B cell (primary cell): ENCODE measurements at regions not wholly inside any gene's neighbourhood (a gene's known extent, or its start where the extent isn't known, plus 50 kb on each side); places are given as distances from the start of the nearest gene placed in this dataset.

ENCODE experiments used
- ATAC-seq: fragments of 200-7000 bp; cut with Tn5 transposase; one replicate; pipeline ENCODE4 v1.10.0; 2021; ENCODE audit warnings: low read depth, mild to moderate bottlenecking, moderate number of reproducible peaks, moderate library complexity
- CTCF ChIA-PET: fragments of 350-600 bp; sonication (Branson Sonifier 250); formaldehyde crosslinking; loops from one replicate; lab custom pipeline; 2021; ENCODE audit warnings: antibody characterized with exemption, inconsistent platforms; lab: Charles Lee
- POLR2A ChIA-PET: fragments of 350-600 bp; sonication (Branson Sonifier 250); formaldehyde crosslinking; loops from one replicate; lab custom pipeline; 2021; ENCODE audit warnings: antibody characterized with exemption; lab: Charles Lee
- DNase-seq: peaks from one replicate; pipeline ENCODE4 v3.0.0; 2013
- H2AFZ ChIP-seq: 2 replicates; pipeline ENCODE4 v1.6.1; 2012; ENCODE audit warnings: mild to moderate bottlenecking, low read depth, low read length; ENCODE audit not compliant: insufficient read depth, poor library complexity, severe bottlenecking
- H3K27ac ChIP-seq, 2 donors: 1 replicate in 1 of 2; 2 replicates in 1 of 2; pipeline ENCODE4 v1.5.1; 2012 to 2013; ENCODE audit warnings: low read length in 2 of 2, mild to moderate bottlenecking in 2 of 2, moderate library complexity in 1 of 2
- H3K27me3 ChIP-seq, 4 experiments: fragments of 200-600 bp in 1 of 4; sonication (generic) in 1 of 4; replicated peaks in 1 of 4; 1 replicate in 2 of 4; 2 replicates in 2 of 4; pipeline versions ENCODE4 v1.6.1 to v1.7.0; 2013 to 2016; ENCODE audit warnings: low read length in 3 of 4, mild to moderate bottlenecking in 2 of 4, mixed read lengths in 1 of 4, moderate library complexity in 1 of 4; ENCODE audit not compliant: insufficient read depth in 4 of 4, control insufficient read depth in 3 of 4; ENCODE audit errors: control extremely low read depth in 1 of 4
- H3K36me3 ChIP-seq, 2 experiments: replicated peaks in 1 of 2; 1 replicate in 1 of 2; 2 replicates in 1 of 2; pipeline versions ENCODE4 v1.6.1 to v1.7.1; 2013; ENCODE audit warnings: low read length in 1 of 2; ENCODE audit not compliant: insufficient read depth in 2 of 2, control insufficient read depth in 1 of 2; ENCODE audit errors: control extremely low read depth in 1 of 2, extremely low read depth in 1 of 2
- H3K4me1 ChIP-seq, 2 donors: fragments of 200-600 bp in 1 of 2; sonication (generic) in 1 of 2; 1 replicate in 1 of 2; 2 replicates in 1 of 2; pipeline versions ENCODE4 v1.5.1 to v1.6.1; 2013 to 2017; ENCODE audit warnings: low read length in 2 of 2; ENCODE audit not compliant: control insufficient read depth in 2 of 2, insufficient read depth in 2 of 2
- H3K4me2 ChIP-seq: replicated peaks from 2 replicates; pipeline ENCODE3; 2012; ENCODE audit warnings: mild to moderate bottlenecking, low read depth, low read length; ENCODE audit not compliant: poor library complexity, severe bottlenecking
- H3K4me3 ChIP-seq, 5 experiments: fragments of 200-600 bp in 1 of 5; sonication (generic) in 1 of 5; 1 replicate in 3 of 5; 2 replicates in 2 of 5; pipeline versions ENCODE4 v1.5.1 to v1.7.0; 2011 to 2016; ENCODE audit warnings: low read length in 4 of 5, mild to moderate bottlenecking in 4 of 5, low read depth in 2 of 5, control low read depth in 1 of 5, moderate library complexity in 1 of 5; ENCODE audit not compliant: insufficient read depth in 1 of 5; ENCODE audit errors: control extremely low read depth in 1 of 5, extremely low read depth in 1 of 5
- H3K79me2 ChIP-seq: fragments of 200-600 bp; sonication (generic); one replicate; pipeline ENCODE4 v1.6.0; 2016; ENCODE audit warnings: low read length; ENCODE audit not compliant: control insufficient read depth, insufficient read depth
- H3K9ac ChIP-seq: fragments of 200-600 bp; sonication (generic); 2 replicates; pipeline ENCODE4 v1.6.1; 2017; ENCODE audit warnings: mild to moderate bottlenecking, low read length, moderate library complexity
- H3K9me3 ChIP-seq, 3 donors: one replicate each; pipeline versions ENCODE4 v1.6.1 to v1.7.1; 2013; ENCODE audit warnings: low read length in 2 of 3; ENCODE audit not compliant: control insufficient read depth in 2 of 3, insufficient read depth in 1 of 3; ENCODE audit errors: control extremely low read depth in 1 of 3
- H4K20me1 ChIP-seq: 2 replicates; pipeline ENCODE4 v1.6.0; 2012; ENCODE audit warnings: mild to moderate bottlenecking, low read length; ENCODE audit not compliant: insufficient read depth, control insufficient read depth, poor library complexity, severe bottlenecking
- H3K27ac Mint-ChIP-seq: one replicate; pipeline ENCODE4 v1.8.0; 2021; ENCODE audit warnings: mixed read lengths
- H3K27me3 Mint-ChIP-seq: one replicate; pipeline ENCODE4 v1.8.0; 2021; ENCODE audit warnings: mixed read lengths
- H3K4me1 Mint-ChIP-seq: one replicate; pipeline ENCODE4 v1.8.0; 2021; ENCODE audit warnings: mixed read lengths
- H3K4me3 Mint-ChIP-seq: one replicate; pipeline ENCODE4 v1.8.0; 2021; ENCODE audit warnings: mixed read lengths
- H3K9me3 Mint-ChIP-seq: one replicate; pipeline ENCODE4 v1.8.0; 2022; ENCODE audit warnings: mixed read lengths; ENCODE audit not compliant: insufficient read depth
- EZH2 ChIP-seq: IDR thresholded peaks from 2 replicates; pipeline ENCODE4 v1.6.1; 2012; ENCODE audit warnings: borderline replicate concordance, low read depth, mild to moderate bottlenecking, moderate library complexity, low read length; ENCODE audit not compliant: insufficient read depth, poor library complexity, severe bottlenecking
- WGBS: methylation state at CpG from one replicate; pipeline ENCODE4 v1.1.5; 2013; ENCODE audit warnings: missing lambda C conversion rate; ENCODE audit not compliant: insufficient coverage; 5-methylcytosine and 5-hydroxymethylcytosine counted together
- intact Hi-C: fragments of 100-400 bp; cut with micrococcal nuclease; formaldehyde crosslinking; loops from one replicate; pipeline ENCODE4 v1.10.0; 2022
- TF ChIP-seq, protein P1 (sequence below): fragments of 200-600 bp; IDR thresholded peaks from one replicate; pipeline ENCODE4 v1.8.0; 2022; ENCODE audit warnings: antibody characterized with exemption, mild to moderate bottlenecking

DNA sequence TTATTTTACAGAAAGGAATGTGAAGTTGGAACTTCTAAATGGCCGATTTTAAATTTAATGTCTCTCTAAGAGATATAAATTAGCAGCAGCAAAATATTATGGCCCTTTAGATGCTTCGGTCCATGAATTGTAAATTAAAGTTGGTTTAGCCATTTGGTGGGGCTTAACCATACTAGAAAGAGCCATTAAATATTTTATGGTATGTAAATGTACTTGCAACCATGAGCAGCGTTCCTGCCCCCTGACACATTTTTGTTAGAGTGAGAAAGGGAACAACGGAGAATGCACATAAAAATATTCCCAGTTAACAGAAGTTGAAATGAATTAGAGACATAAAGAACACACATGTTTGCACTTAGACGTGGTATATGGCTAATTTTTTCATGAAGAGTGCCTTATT, 237.9 kb downstream of the MYLK4 start:
- WGBS, result no CpG with 5 or more reads among the region's 5 CpGs
- Histone ChIP-seq H3K4me1 (no peaks in the 10 kb centered on the region), H2AFZ (no peak overlapping the region), H3K27ac (no peak overlapping the region), H3K27me3 (peaks cover 0 to 10% (median 0%) of the 10 kb centered on the region in 4 experiments), H3K36me3 (no peaks in the 10 kb centered on the region), H4K20me1 (no peaks in the 10 kb centered on the region), H3K9me3 (peaks cover 0 to 3% (median 0%) of the 10 kb centered on the region in 3 donors), H3K4me2 (no peak overlapping the region), H3K79me2 (no peaks in the 10 kb centered on the region), H3K9ac (no peak overlapping the region), H3K4me3 (no peak overlapping the region)
- DNase-seq (no peak), ATAC-seq (no peak)
- intact Hi-C loops, result no loop called here
- Mint-ChIP-seq H3K4me3 (no peak overlapping the region), H3K9me3 (no peaks in the 10 kb centered on the region), H3K4me1 (no peaks in the 10 kb centered on the region), H3K27ac (no peak overlapping the region), H3K27me3 (peaks cover 37% of the 10 kb centered on the region)
- TF ChIP-seq, protein P1, sequence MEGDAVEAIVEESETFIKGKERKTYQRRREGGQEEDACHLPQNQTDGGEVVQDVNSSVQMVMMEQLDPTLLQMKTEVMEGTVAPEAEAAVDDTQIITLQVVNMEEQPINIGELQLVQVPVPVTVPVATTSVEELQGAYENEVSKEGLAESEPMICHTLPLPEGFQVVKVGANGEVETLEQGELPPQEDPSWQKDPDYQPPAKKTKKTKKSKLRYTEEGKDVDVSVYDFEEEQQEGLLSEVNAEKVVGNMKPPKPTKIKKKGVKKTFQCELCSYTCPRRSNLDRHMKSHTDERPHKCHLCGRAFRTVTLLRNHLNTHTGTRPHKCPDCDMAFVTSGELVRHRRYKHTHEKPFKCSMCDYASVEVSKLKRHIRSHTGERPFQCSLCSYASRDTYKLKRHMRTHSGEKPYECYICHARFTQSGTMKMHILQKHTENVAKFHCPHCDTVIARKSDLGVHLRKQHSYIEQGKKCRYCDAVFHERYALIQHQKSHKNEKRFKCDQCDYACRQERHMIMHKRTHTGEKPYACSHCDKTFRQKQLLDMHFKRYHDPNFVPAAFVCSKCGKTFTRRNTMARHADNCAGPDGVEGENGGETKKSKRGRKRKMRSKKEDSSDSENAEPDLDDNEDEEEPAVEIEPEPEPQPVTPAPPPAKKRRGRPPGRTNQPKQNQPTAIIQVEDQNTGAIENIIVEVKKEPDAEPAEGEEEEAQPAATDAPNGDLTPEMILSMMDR, result no peak
- no peak for TF ChIP-seq EZH2
- CTCF ChIA-PET, result no interaction called here
- POLR2A ChIA-PET, result no interaction called here

DNA sequence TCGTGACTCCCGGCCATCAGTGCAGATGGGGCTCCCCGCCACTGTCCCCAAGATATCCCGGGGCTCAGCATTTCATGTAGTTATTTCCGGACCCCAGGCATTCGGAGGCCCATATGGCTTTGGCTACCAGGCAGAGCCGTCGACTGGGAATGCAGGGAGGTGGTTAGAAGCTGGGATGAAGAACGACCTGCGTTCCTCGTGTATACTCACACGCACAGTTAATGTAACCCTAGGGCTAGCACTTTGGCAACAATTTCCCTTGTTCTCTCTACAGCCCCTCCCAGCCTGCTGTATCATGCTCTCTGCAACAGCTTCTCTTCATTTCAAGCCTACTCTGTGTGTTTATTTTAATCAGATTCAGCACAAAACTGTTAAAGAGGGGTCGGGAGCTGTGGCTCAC, 240.4 kb downstream of the MYLK4 start:
- H3K79me2 ChIP-seq, result no peaks in the 10 kb centered on the region
- no peak for DNase-seq
- no peak overlapping the region for H3K4me2 ChIP-seq
- no peaks in the 10 kb centered on the region for H3K4me1 Mint-ChIP-seq
- no peaks in the 10 kb centered on the region for H3K9me3 ChIP-seq
- H4K20me1 ChIP-seq, result no peaks in the 10 kb centered on the region
- H3K4me1 ChIP-seq, result no peaks in the 10 kb centered on the region
- peaks cover 0 to 15% (median 3%) of the 10 kb centered on the region in 4 experiments for H3K27me3 ChIP-seq
- H3K27ac Mint-ChIP-seq, result no peak overlapping the region
- POLR2A ChIA-PET, result no interaction called here
- TF ChIP-seq EZH2, result no peak
- TF ChIP-seq, protein P1, result no peak
- no peaks in the 10 kb centered on the region for H3K36me3 ChIP-seq
- H3K4me3 Mint-ChIP-seq, result no peak overlapping the region
- 96% methylated on average over 5 of the region's 13 CpGs for WGBS
- intact Hi-C loops, result no loop called here
- H3K9me3 Mint-ChIP-seq, result no peaks in the 10 kb centered on the region
- H3K27ac ChIP-seq, result no peak overlapping the region
- H3K9ac ChIP-seq, result no peak overlapping the region
- CTCF ChIA-PET, result no interaction called here
- no peak overlapping the region for H2AFZ ChIP-seq
- H3K27me3 Mint-ChIP-seq, result peaks cover 58% of the 10 kb centered on the region
- H3K4me3 ChIP-seq, result no peak overlapping the region
- ATAC-seq, result no peak
